IMR-90 (cell line): ENCODE measurements at regions not wholly inside any gene's neighbourhood (a gene's known extent, or its start where the extent isn't known, plus 50 kb on each side); places are given as distances from the start of the nearest gene placed in this dataset.
A peak's percentile ranks its signal among the peaks of the same experiment; 100 is the strongest.

Experiments
- ATAC-seq: fragments of 200-7000 bp; cut with Tn5 transposase; 2 replicates; pipeline ENCODE4 v1.9.1; 2020; ENCODE audit warnings: low read depth, mild to moderate bottlenecking, moderate library complexity
- BruUV-seq: library from RNA; stranded (reverse); fragments of 400-500 nt; replicated peaks from 2 replicates; lab custom pipeline; 2021; lab: Mats Ljungman, UMichigan
- CTCF ChIA-PET: fragments of 300-600 bp; formaldehyde crosslinking; extraction: SDS; loops from one replicate; lab custom pipeline; 2021; ENCODE audit warnings: antibody characterized with exemption; lab: Yijun Ruan, JAX
- POLR2A ChIA-PET: fragments of 300-600 bp; sonication (Branson Sonifier 250); formaldehyde crosslinking; loops from one replicate; lab custom pipeline; 2022; ENCODE audit warnings: antibody characterized with exemption; ENCODE audit not compliant: unreplicated experiment; lab: Charles Lee
- DNase-seq: peaks from one replicate; pipeline ENCODE4 v3.0.0; 2013
- H2AFZ ChIP-seq: replicated peaks from 2 replicates; pipeline ENCODE3; 2013; ENCODE audit warnings: low read length, mild to moderate bottlenecking; ENCODE audit not compliant: poor library complexity
- H2AK5ac ChIP-seq: 2 replicates; pipeline ENCODE4 v1.6.1; 2013; ENCODE audit warnings: low read depth, low read length, inconsistent platforms
- H2AK9ac ChIP-seq: replicated peaks from 2 replicates; pipeline ENCODE3; 2013; ENCODE audit warnings: mild to moderate bottlenecking, low read depth, low read length, moderate library complexity; ENCODE audit not compliant: poor library complexity
- H2BK120ac ChIP-seq: 2 replicates; pipeline ENCODE4 v1.6.1; 2013; ENCODE audit warnings: low read depth, low read length, inconsistent platforms
- H2BK15ac ChIP-seq: 3 replicates; pipeline ENCODE4 v1.6.1; 2013; ENCODE audit warnings: low read depth, low read length, inconsistent platforms
- H2BK20ac ChIP-seq: 2 replicates; pipeline ENCODE4 v1.6.1; 2013; ENCODE audit warnings: low read depth, mild to moderate bottlenecking, inconsistent platforms, low read length, moderate library complexity
- H2BK5ac ChIP-seq: 2 replicates; pipeline ENCODE4 v1.6.1; 2013; ENCODE audit warnings: mild to moderate bottlenecking, low read depth, low read length, inconsistent platforms; ENCODE audit not compliant: poor library complexity, severe bottlenecking
- H3K14ac ChIP-seq: replicated peaks from 2 replicates; pipeline ENCODE4 v1.6.1; 2013; ENCODE audit warnings: low read depth, low read length, inconsistent platforms
- H3K18ac ChIP-seq: 2 replicates; pipeline ENCODE4 v1.6.1; 2013; ENCODE audit warnings: low read depth, low read length, control low read depth
- H3K23ac ChIP-seq: 2 replicates; pipeline ENCODE4 v1.6.1; 2013; ENCODE audit warnings: low read depth, low read length, inconsistent platforms
- H3K27ac ChIP-seq: 2 replicates; pipeline ENCODE4 v1.5.1; 2013; ENCODE audit warnings: mild to moderate bottlenecking, control low read depth, low read length; ENCODE audit not compliant: insufficient read depth
- H3K27me3 ChIP-seq: 2 replicates; pipeline ENCODE4 v1.6.1; 2013; ENCODE audit warnings: low read length; ENCODE audit not compliant: control insufficient read depth, insufficient read depth
- H3K36me3 ChIP-seq: 2 replicates; pipeline ENCODE4 v1.6.1; 2013; ENCODE audit warnings: low read length, mixed read lengths; ENCODE audit not compliant: control insufficient read depth, insufficient read depth
- H3K4ac ChIP-seq: 2 replicates; pipeline ENCODE4 v1.6.1; 2013; ENCODE audit warnings: low read depth, low read length, inconsistent platforms
- H3K4me1 ChIP-seq: 2 replicates; pipeline ENCODE4 v1.6.1; 2013; ENCODE audit warnings: low read length, mixed read lengths; ENCODE audit not compliant: control insufficient read depth, insufficient read depth
- H3K4me2 ChIP-seq: 2 replicates; pipeline ENCODE4 v1.6.1; 2013; ENCODE audit warnings: low read depth, mild to moderate bottlenecking, control low read depth, low read length, moderate library complexity
- H3K4me3 ChIP-seq: 2 replicates; pipeline ENCODE4 v1.5.1; 2013; ENCODE audit warnings: low read depth, mild to moderate bottlenecking, control low read depth, low read length, moderate library complexity; ENCODE audit not compliant: insufficient read depth
- H3K56ac ChIP-seq: 2 replicates; pipeline ENCODE4 v1.6.1; 2013; ENCODE audit warnings: low read length, inconsistent platforms; ENCODE audit not compliant: insufficient read depth; ENCODE audit errors: extremely low read depth
- H3K79me1 ChIP-seq, 2 experiments: 2 replicates each; pipeline ENCODE4 v1.6.1; 2013; ENCODE audit warnings: low read length in 2 of 2, inconsistent platforms in 1 of 2, low read depth in 1 of 2
- H3K9ac ChIP-seq: 2 replicates; pipeline ENCODE4 v1.6.1; 2013; ENCODE audit warnings: low read depth, low read length, control low read depth
- H3K9me1 ChIP-seq: 2 replicates; pipeline ENCODE4 v1.6.1; 2013; ENCODE audit warnings: low read length, inconsistent platforms; ENCODE audit not compliant: insufficient read depth
- H3K9me3 ChIP-seq: 2 replicates; pipeline ENCODE4 v1.6.1; 2013; ENCODE audit warnings: low read length; ENCODE audit not compliant: control insufficient read depth, insufficient read depth
- H4K20me1 ChIP-seq: 2 replicates; pipeline ENCODE4 v1.6.1; 2013; ENCODE audit warnings: low read length, inconsistent platforms; ENCODE audit not compliant: insufficient read depth
- H4K5ac ChIP-seq: 2 replicates; pipeline ENCODE4 v1.6.1; 2013; ENCODE audit warnings: mild to moderate bottlenecking, low read depth, low read length, control low read depth
- H4K8ac ChIP-seq, 2 experiments: 2 replicates each; pipeline ENCODE4 v1.6.1; 2013; ENCODE audit warnings: low read depth in 2 of 2, low read length in 2 of 2, control low read depth in 1 of 2, inconsistent platforms in 1 of 2
- H4K91ac ChIP-seq: 2 replicates; pipeline ENCODE4 v1.6.1; 2013; ENCODE audit warnings: low read depth, low read length, inconsistent platforms; ENCODE audit not compliant: insufficient read depth
- BHLHE40 ChIP-seq: fragments of 150-350 bp; IDR thresholded peaks from 2 replicates; pipeline ENCODE4 v1.6.1; 2016; ENCODE audit warnings: mild to moderate bottlenecking, low read depth, low read length
- CEBPB ChIP-seq: IDR thresholded peaks from 2 replicates; pipeline ENCODE4 v1.6.1; 2012; ENCODE audit warnings: low read depth, low read length, improper control_type of control experiment
- CHD1 ChIP-seq: IDR thresholded peaks from 2 replicates; pipeline ENCODE4 v1.6.1; 2012; ENCODE audit warnings: low read depth, low read length, improper control_type of control experiment
- ELK1 ChIP-seq: fragments of 150-350 bp; IDR thresholded peaks from 2 replicates; pipeline ENCODE4 v1.6.1; 2016; ENCODE audit warnings: low read depth, mild to moderate bottlenecking, low read length, moderate library complexity, borderline replicate concordance
- FOS ChIP-seq: fragments of 150-350 bp; IDR thresholded peaks from 2 replicates; pipeline ENCODE4 v1.6.1; 2016; ENCODE audit warnings: low read depth, low read length
- MAFK ChIP-seq: IDR thresholded peaks from 2 replicates; pipeline ENCODE4 v1.6.1; 2012; ENCODE audit warnings: low read depth, low read length, improper control_type of control experiment
- MAZ ChIP-seq: IDR thresholded peaks from 2 replicates; pipeline ENCODE4 v1.6.1; 2012; ENCODE audit warnings: low read depth, mild to moderate bottlenecking, low read length, improper control_type of control experiment, moderate library complexity, borderline replicate concordance
- MXI1 ChIP-seq: IDR thresholded peaks from 2 replicates; pipeline ENCODE4 v1.6.1; 2012; ENCODE audit warnings: low read depth, mild to moderate bottlenecking, low read length, moderate library complexity, borderline replicate concordance
- NFE2L2 ChIP-seq: fragments of 150-350 bp; IDR thresholded peaks from 2 replicates; pipeline ENCODE4 v1.6.1; 2016; ENCODE audit warnings: low read depth, mild to moderate bottlenecking, low read length
- POLR2A ChIP-seq: IDR thresholded peaks from 2 replicates; pipeline ENCODE4 v1.6.1; 2012; ENCODE audit warnings: mild to moderate bottlenecking, low read depth, low read length
- RAD21 ChIP-seq: IDR thresholded peaks from 2 replicates; pipeline ENCODE4 v1.6.1; 2012; ENCODE audit warnings: low read length, improper control_type of control experiment
- RCOR1 ChIP-seq: IDR thresholded peaks from 2 replicates; pipeline ENCODE4 v1.6.1; 2012; ENCODE audit warnings: mild to moderate bottlenecking, low read length, improper control_type of control experiment; ENCODE audit not compliant: insufficient replicate concordance
- SMC3 ChIP-seq: fragments of 150-350 bp; IDR thresholded peaks from 2 replicates; pipeline ENCODE4 v1.6.1; 2016; ENCODE audit warnings: low read depth, mild to moderate bottlenecking, antibody characterized with exemption, low read length, moderate library complexity
- WGBS, 2 experiments: methylation state at CpG; one replicate each; pipeline versions ENCODE4 v1.1.5 to v1.1.7; 2013; ENCODE audit warnings: missing lambda C conversion rate in 2 of 2; ENCODE audit not compliant: insufficient read length in 1 of 2; ENCODE audit errors: extremely low coverage in 2 of 2; 5-methylcytosine and 5-hydroxymethylcytosine counted together
- dilution Hi-C: fragments of 300-500 bp; cut with HindIII; formaldehyde crosslinking; loops from one replicate; pipeline ENCODE4 v1.14.3; 2018; ENCODE audit warnings: low sequenced_read_pairs; ENCODE audit not compliant: unreplicated experiment
- in situ Hi-C: fragments of 300-500 bp; cut with MboI; formaldehyde crosslinking; loops from 3 replicates; pipeline ENCODE4 v1.14.3; 2019; ENCODE audit warnings: low sequenced_read_pairs, inconsistent platforms, mixed read lengths
- intact Hi-C: fragments of 100-400 bp; cut with micrococcal nuclease; formaldehyde crosslinking; loops from 2 replicates; pipeline ENCODE4 v1.10.0; 2022
- TF ChIP-seq, protein P1 (sequence below): fragments of 150-350 bp; IDR thresholded peaks from 2 replicates; pipeline ENCODE4 v1.6.1; 2017; ENCODE audit warnings: mild to moderate bottlenecking, antibody characterized with exemption, low read length, low read depth
- TF ChIP-seq, protein P2 (sequence below): conservative IDR thresholded peaks from 2 replicates; pipeline ENCODE4 v1.5.1; 2012; ENCODE audit warnings: mild to moderate bottlenecking, low read depth, low read length, improper control_type of control experiment

DNA sequence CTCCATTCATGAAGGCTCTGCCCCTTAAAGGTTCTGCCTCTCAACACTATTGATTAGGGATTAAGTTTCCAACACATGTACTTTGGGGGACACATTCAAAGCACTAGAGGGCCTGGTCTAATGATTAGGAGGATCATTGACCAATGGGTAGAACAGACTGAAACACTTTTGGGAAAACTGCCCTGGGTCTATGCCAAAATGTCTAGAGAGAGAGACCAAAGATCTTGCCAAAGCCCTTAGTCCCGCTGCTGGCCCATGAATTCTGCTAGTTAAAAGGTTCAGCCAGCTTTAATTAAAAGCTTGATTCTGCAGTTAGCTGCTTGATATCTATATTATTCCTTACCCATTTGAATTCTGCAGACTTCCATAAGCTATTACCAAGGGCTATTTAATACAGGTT lies 613.2 kb downstream of the SLC4A3 start:
- Histone ChIP-seq H3K23ac (no peak overlapping the region), H2AFZ (no peak overlapping the region), H3K79me1 (no peaks in the 10 kb centered on the region), H3K18ac (no peak overlapping the region), H3K9ac (no peak overlapping the region), H2AK9ac (no peak overlapping the region), H3K14ac (no peak overlapping the region), H4K20me1 (no peaks in the 10 kb centered on the region), H4K91ac (no peak overlapping the region), H3K4me2 (no peak overlapping the region), H3K56ac (no peak overlapping the region), H3K27ac (no peak overlapping the region), H2BK120ac (no peak overlapping the region), H3K9me1 (no peaks in the 10 kb centered on the region), H2BK15ac (no peak overlapping the region), H2AK5ac (no peak overlapping the region), H4K5ac (no peak overlapping the region), H3K9me3 (no peaks in the 10 kb centered on the region), H3K27me3 (no peaks in the 10 kb centered on the region), H2BK20ac (peak overlapping the region; percentile 6; the same call in 1 of the 2 replicates), H3K4me3 (no peak overlapping the region), H3K4me1 (no peaks in the 10 kb centered on the region), H3K4ac (no peak overlapping the region), H3K36me3 (no peaks in the 10 kb centered on the region), H2BK5ac (no peak overlapping the region), H4K8ac (no peak overlapping the region)
- TF ChIP-seq NFE2L2 (no peak), RAD21 (no peak), CEBPB (no peak), RCOR1 (no peak), POLR2A (no peak), CHD1 (no peak), SMC3 (no peak), FOS (no peak), MAFK (no peak), MAZ (no peak), ELK1 (no peak), BHLHE40 (no peak), MXI1 (no peak)
- TF ChIP-seq, protein P1, sequence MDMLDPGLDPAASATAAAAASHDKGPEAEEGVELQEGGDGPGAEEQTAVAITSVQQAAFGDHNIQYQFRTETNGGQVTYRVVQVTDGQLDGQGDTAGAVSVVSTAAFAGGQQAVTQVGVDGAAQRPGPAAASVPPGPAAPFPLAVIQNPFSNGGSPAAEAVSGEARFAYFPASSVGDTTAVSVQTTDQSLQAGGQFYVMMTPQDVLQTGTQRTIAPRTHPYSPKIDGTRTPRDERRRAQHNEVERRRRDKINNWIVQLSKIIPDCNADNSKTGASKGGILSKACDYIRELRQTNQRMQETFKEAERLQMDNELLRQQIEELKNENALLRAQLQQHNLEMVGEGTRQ: no peak
- TF ChIP-seq, protein P2, sequence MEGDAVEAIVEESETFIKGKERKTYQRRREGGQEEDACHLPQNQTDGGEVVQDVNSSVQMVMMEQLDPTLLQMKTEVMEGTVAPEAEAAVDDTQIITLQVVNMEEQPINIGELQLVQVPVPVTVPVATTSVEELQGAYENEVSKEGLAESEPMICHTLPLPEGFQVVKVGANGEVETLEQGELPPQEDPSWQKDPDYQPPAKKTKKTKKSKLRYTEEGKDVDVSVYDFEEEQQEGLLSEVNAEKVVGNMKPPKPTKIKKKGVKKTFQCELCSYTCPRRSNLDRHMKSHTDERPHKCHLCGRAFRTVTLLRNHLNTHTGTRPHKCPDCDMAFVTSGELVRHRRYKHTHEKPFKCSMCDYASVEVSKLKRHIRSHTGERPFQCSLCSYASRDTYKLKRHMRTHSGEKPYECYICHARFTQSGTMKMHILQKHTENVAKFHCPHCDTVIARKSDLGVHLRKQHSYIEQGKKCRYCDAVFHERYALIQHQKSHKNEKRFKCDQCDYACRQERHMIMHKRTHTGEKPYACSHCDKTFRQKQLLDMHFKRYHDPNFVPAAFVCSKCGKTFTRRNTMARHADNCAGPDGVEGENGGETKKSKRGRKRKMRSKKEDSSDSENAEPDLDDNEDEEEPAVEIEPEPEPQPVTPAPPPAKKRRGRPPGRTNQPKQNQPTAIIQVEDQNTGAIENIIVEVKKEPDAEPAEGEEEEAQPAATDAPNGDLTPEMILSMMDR: no peak
- no TSS peak for BruUV-seq
- dilution Hi-C loops (no loop called here), in situ Hi-C loops (no loop called here), intact Hi-C loops (no loop called here)
- POLR2A ChIA-PET: no interaction called here
- CTCF ChIA-PET: no interaction called here
- WGBS, 2 experiments: 83% methylated on average over 1 of the region's 1 CpG; no CpG with 5 or more reads in 1 of the 2 experiments
- DNase-seq: no peak
- no peak for ATAC-seq
